Prostate gland (tissue), 2 donors: ENCODE measurements at regions not wholly inside any gene's neighbourhood (a gene's known extent, or its start where the extent isn't known, plus 50 kb on each side); places are given as distances from the start of the nearest gene placed in this dataset.

ENCODE experiments used
- DNase-seq: peaks from one replicate; pipeline ENCODE4 v3.0.0-alpha.2; 2019; ENCODE audit warnings: low spot score
- H3K27ac ChIP-seq, 2 donors: fragments of 200-600 bp; sonication (generic); 2 replicates each; pipeline ENCODE4 v1.5.1; 2017 to 2019
- H3K27me3 ChIP-seq: fragments of 200-600 bp; sonication (generic); replicated peaks from 2 replicates; pipeline ENCODE4 v1.5.1; 2019; ENCODE audit not compliant: insufficient read depth
- H3K36me3 ChIP-seq, 2 donors: fragments of 200-600 bp; sonication (generic); 1 replicate in 1 of 2; 2 replicates in 1 of 2; pipeline versions ENCODE4 v1.5.1 to v1.8.1; 2017 to 2019
- H3K4me1 ChIP-seq: fragments of 200-600 bp; sonication (generic); replicated peaks from 2 replicates; pipeline ENCODE4 v1.5.1; 2019
- H3K4me3 ChIP-seq, 2 donors: fragments of 200-600 bp; sonication (generic); 2 replicates each; pipeline ENCODE4 v1.5.1; 2017 to 2019
- H3K9me3 ChIP-seq: fragments of 200-600 bp; sonication (generic); 2 replicates; pipeline ENCODE4 v1.5.1; 2017
- CTCF ChIP-seq, 4 experiments: fragments of 200-600 bp in 2 of 4; fragments of 450-650 bp in 2 of 4; sonication (generic) in 2 of 4; IDR thresholded peaks; 1 replicate in 3 of 4; 2 replicates in 1 of 4; pipeline ENCODE4 v1.5.1; 2016 to 2019; ENCODE audit warnings: antibody characterized with exemption in 4 of 4, mild to moderate bottlenecking in 2 of 4, moderate library complexity in 2 of 4
- POLR2A ChIP-seq: fragments of 450-650 bp; IDR thresholded peaks from one replicate; pipeline ENCODE4 v1.6.1; 2016; ENCODE audit warnings: antibody characterized with exemption, mild to moderate bottlenecking
- POLR2AphosphoS5 ChIP-seq: sonication (generic); formaldehyde crosslinking; IDR thresholded peaks from one replicate; pipeline ENCODE4 v1.6.1; 2017; ENCODE audit warnings: antibody characterized with exemption
- whole genome bisulfite sequencing: methylation state at CpG from one replicate; pipeline ENCODE4 v1.1.5; 2018; 5-methylcytosine and 5-hydroxymethylcytosine counted together
- intact Hi-C: fragments of 100-400 bp; cut with DNase I; formaldehyde crosslinking; loops from one replicate; pipeline ENCODE4 v1.14.2; 2022

- intact Hi-C loops = no loop called here
- peak overlapping the region in 1 of 2 donors; percentile 41 for H3K27ac ChIP-seq
- H3K4me3 ChIP-seq = no peak overlapping the region
- peaks cover 3% of the 10 kb centered on the region for H3K4me1 ChIP-seq
- no peaks in the 10 kb centered on the region for H3K36me3 ChIP-seq
- 63% methylated on average over 6 of the region's 6 CpGs for WGBS
- H3K9me3 ChIP-seq = no peaks in the 10 kb centered on the region
- no peak for DNase-seq
- TF ChIP-seq POLR2AphosphoS5 = peak; percentile 33
- TF ChIP-seq CTCF (IDR thresholded peaks at IDR 0.05) = no peak
- no peaks in the 10 kb centered on the region for H3K27me3 ChIP-seq
Observed at GRCh38 chr20:57944988-57945387, 235.2 kb upstream of the PMEPA1 start.

- DNase-seq = no peak
- Histone ChIP-seq H3K27me3 (no peaks in the 10 kb centered on the region), H3K4me3 (no peak overlapping the region), H3K9me3 (no peaks in the 10 kb centered on the region), H3K4me1 (peaks cover 3% of the 10 kb centered on the region), H3K27ac (no peak overlapping the region), H3K36me3 (no peaks in the 10 kb centered on the region)
- WGBS = 76% methylated on average over 7 of the region's 7 CpGs
- intact Hi-C loops = no loop called here
- TF ChIP-seq CTCF (IDR thresholded peaks at IDR 0.05) (no peak), POLR2A (no peak), POLR2AphosphoS5 (no peak)
Observed at GRCh38 chr20:57943950-57944349, 234.1 kb upstream of the PMEPA1 start.

- H3K27ac ChIP-seq = no peak overlapping the region
- intact Hi-C loops = no loop called here
- peaks cover 3% of the 10 kb centered on the region for H3K4me1 ChIP-seq
- TF ChIP-seq POLR2A (no peak), POLR2AphosphoS5 (no peak), CTCF (IDR thresholded peaks at IDR 0.05) (no peak)
- no peaks in the 10 kb centered on the region for H3K9me3 ChIP-seq
- DNase-seq = no peak
- no peak overlapping the region for H3K4me3 ChIP-seq
- H3K27me3 ChIP-seq = no peaks in the 10 kb centered on the region
- 94% methylated on average over 9 of the region's 9 CpGs for WGBS
- no peaks in the 10 kb centered on the region for H3K36me3 ChIP-seq
Observed at GRCh38 chr20:57943291-57943690, 233.5 kb upstream of the PMEPA1 start.

GRCh38 chr20:57941604-57942381 is 232.0 kb upstream of the PMEPA1 start:
- Histone ChIP-seq H3K27ac (peak overlapping the region; percentile 74 to 80), H3K36me3 (no peaks in the 10 kb centered on the region), H3K9me3 (no peaks in the 10 kb centered on the region), H3K4me1 (peaks cover 3% of the 10 kb centered on the region), H3K4me3 (no peak overlapping the region), H3K27me3 (no peaks in the 10 kb centered on the region)
- TF ChIP-seq POLR2AphosphoS5 (no peak), POLR2A (no peak), CTCF (IDR thresholded peaks at IDR 0.05) (no peak)
- 47% methylated on average over 16 of the region's 16 CpGs for WGBS
- DNase-seq = peak; percentile 33
- intact Hi-C loops = no loop called here

- peak overlapping the region; percentile 74 to 80 for H3K27ac ChIP-seq
- H3K9me3 ChIP-seq = no peaks in the 10 kb centered on the region
- no peaks in the 10 kb centered on the region for H3K27me3 ChIP-seq
- no peak overlapping the region for H3K4me3 ChIP-seq
- H3K4me1 ChIP-seq = peaks cover 3% of the 10 kb centered on the region
- TF ChIP-seq CTCF (IDR thresholded peaks at IDR 0.05) (peak in 1 of 4 experiments; percentile 25), POLR2A (no peak), POLR2AphosphoS5 (peak; percentile 78)
- no peaks in the 10 kb centered on the region for H3K36me3 ChIP-seq
- intact Hi-C loops = no loop called here
- DNase-seq = peak; percentile 90
- 54% methylated on average over 14 of the region's 14 CpGs for WGBS
Observed at GRCh38 chr20:57940868-57941522, 231.2 kb upstream of the PMEPA1 start.
